ENCODE measurements at regions not wholly inside any gene's neighbourhood (a gene's known extent, or its start where the extent isn't known, plus 50 kb on each side); places are given as distances from the start of the nearest gene placed in this dataset.
"Not testable (repeated sequence)": the region's sequence is repeated elsewhere in the genome, so short reads cannot be mapped to it uniquely, and the experiment has no call there.

- DNase-seq (ENCODE audit: low read depth in 2 of 2), result no peak
Measured at GRCh38 chr14:87430810-87431209, 562.2 kb downstream of the GALC start.

GRCh38 chr14:87430214-87430613 lies 562.8 kb downstream of the GALC start:
- DNase-seq (ENCODE audit: low read depth in 2 of 2), result no peak

DNA sequence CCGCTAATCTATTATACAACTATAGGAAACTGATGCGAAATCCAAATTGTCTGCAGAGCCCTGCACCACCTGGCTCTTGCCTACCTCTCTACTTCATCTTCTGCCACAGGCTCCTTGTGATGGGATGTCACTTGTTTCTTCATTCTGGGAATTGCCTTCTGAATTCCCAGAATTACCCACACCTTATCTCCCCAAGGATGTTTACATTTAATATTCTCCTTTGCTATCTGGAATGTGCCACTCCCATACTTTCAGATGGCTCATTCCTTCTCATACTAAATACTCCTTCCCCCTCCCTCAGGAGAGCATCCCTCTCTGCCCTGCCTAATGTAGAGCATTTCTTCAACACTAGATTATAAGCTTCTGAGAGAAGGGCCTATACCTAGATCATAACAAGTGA lies 573.1 kb downstream of the GALC start:
- no peak for DNase-seq (ENCODE audit: low read depth in 2 of 2)

DNA sequence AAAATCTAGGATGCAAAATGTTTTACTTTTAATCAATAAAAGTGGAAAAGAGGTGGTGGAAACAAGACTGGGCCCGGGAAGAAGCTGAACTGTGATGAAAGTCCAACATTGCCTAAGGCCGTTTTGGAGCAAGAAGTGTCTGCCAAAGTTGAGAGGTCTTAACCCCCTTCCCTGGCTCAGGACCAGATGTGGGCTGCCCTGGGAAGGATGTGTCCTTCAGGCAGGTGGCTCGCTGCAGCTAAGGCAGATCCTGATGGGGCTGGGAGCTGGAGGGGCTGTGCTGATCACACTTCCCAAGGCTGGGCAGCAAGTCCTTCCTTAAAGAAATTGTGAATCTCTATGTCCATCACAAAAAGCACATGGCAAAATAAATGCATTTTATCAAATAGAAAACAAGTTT lies 581.6 kb downstream of the GALC start:
- DNase-seq (ENCODE audit: low read depth in 2 of 2), result no peak

DNA sequence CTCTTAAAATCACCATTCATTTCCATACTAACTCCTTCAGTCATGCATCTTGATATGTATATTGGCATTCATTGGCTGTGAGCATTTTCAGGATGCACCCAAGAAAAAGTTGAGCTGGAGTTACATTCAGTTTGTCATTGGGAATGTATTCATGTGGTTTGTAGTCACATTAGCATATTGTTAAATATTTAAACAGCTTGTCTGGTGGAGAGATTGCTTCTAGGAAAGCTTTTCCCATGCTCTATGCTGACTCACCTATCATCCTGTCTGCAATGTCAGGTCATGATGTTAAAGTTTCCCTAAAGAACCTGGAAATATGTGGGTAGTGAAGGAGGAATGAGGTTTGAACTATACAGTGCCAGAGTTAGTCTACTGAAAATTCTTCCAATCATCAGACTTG lies 583.6 kb downstream of the GALC start:
- DNase-seq (ENCODE audit: low read depth in 2 of 2), result no peak

DNA sequence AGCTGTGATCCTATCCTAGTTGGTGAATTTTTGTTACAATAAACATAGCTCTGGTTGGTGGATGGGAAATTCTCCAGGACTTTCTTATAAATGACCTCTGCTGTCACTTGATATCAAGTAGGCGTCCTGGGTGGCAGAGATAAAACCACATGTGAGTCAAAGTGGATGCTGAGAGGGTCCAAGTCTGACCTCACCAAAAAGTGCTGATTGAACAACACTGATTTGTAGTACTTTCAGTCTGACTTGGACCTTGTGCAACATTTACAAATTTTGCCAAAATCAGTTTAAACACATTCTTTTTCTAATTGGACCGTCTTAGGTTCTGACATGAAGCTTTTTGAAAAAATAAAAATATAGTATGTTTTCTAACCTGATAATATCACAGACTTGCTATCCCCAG lies 585.6 kb downstream of the GALC start:
- DNase-seq (ENCODE audit: low read depth in 2 of 2), result no peak

GRCh38 chr14:87405563-87405962 lies 587.4 kb downstream of the GALC start:
- no peak for DNase-seq (ENCODE audit: low read depth in 2 of 2)

DNA sequence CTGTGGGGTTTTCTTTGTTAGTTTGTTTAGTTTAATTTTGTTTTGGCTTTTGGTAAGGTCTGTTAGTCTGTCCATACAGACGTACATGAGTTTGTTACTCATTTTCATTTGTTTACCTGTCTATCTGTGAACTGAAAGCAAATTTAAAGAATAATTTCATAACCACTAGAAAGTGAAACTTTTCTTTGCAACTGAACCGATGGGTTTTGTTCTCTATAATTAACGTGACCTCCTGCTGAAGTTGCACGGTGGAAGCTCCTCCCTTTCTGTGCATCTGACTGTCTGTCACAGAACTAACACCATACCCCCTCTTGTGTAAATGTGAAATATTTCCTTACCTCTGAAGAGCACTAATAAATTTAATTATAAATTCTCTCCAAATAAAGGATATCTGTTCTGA lies 595.5 kb downstream of the GALC start:
- no peak for DNase-seq (ENCODE audit: low read depth in 2 of 2)

DNA sequence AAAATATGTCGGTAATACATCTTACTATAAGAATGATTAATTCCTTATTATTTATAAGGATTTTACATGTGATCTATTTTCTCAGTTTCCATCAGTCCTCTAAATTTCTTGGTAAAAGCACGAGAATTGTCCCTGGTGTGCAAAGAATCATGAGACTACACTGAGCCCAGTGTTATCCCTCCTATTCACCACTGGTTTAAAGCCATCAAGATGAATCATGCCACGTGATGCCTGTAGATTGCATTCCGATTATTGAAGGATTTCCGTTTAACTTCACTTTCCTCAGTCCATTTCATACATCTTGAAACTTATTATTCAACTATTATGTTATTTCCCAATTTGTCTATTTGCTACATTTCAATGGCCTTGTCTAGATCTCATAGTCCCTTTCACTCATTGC lies 601.9 kb downstream of the GALC start:
- no peak for DNase-seq (ENCODE audit: low read depth in 2 of 2)

- DNase-seq (ENCODE audit: low read depth in 2 of 2), result no peak
Measured at GRCh38 chr14:87388946-87389345, 604.0 kb downstream of the GALC start.

DNA sequence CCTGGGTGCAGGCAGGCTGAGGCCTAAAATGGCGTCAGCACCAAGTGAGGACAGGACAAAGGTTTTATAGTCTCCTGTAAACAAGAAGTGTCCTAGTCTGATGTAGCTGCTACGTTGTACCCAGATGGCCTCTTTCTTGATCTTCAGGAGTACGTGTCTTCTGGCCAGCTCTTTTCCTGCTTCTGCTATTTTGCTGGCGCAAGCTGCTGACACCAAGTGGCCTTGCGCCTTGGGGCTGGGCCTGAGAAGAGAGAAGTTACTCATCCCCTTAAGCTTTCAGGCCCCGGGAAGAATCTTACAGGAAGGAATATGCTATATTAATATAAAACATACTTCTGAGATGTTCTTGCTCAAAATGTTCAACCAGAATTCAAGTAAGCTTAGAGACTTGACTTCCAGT lies 605.2 kb downstream of the GALC start:
- no peak for DNase-seq (ENCODE audit: low read depth in 2 of 2)

DNA sequence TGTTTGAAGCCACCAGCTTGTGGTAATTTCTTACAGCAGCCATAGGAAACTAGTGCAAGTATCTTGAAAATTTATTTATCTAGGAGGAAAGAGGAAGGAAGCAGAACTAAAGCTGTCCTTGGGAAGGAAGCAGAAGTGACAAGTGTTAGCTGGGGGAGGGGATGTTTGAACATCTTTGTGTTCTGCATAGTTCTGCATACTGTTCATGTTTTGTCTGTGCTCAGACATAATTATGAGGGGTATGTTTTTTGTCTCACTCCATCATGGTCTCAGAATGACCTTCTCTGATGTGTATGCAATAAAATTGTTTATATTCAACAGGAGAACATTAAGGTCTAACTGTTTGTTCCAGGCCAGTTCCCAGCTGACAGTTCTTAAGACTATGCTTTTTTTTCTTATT lies 606.5 kb downstream of the GALC start:
- DNase-seq (ENCODE audit: low read depth in 2 of 2), result no peak

DNA sequence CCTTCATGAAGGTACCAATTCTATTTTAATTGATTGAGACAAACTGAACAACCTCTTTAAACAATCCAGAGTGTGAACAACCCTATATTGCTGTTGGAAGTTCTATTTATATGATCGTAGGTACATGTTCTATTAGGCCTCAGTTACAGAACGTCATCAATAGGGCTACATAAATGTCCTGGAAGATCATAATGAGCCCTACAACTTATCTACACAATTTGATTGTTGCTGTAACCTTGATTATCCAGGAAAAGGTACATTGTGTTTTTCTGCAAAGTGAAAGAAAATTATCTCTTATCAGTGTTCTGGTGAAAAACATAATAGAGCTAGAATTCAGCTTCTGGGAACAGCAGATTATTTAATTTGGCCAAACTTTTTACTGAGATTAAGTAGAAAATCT lies 612.9 kb downstream of the GALC start:
- DNase-seq (ENCODE audit: low read depth in 2 of 2), result no peak

GRCh38 chr14:87368751-87369150 lies 624.2 kb downstream of the GALC start:
- no peak for DNase-seq (ENCODE audit: low read depth in 2 of 2)

GRCh38 chr14:87360246-87360645 lies 632.7 kb downstream of the GALC start:
- not testable (repeated sequence) for DNase-seq (ENCODE audit: low read depth in 2 of 2)

DNA sequence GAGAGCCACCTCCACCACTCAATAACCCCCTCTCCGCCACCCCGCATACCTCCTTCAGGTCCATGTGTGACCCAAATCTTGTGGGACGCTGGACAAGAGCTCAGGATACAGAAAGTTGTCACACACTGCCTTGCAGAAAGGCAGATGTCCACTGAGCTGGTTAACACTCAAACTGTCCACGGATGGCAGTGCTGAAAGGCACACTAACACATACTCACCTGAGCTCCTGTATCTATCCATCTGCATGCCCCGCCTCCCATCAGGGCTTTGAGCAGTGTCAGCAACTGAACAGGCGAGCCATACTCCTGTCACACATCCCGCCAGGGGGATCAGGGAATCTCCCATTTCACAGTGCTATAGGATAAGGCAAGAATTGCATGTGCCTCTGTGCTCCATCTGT lies 642.0 kb downstream of the GALC start:
- no peak for DNase-seq (ENCODE audit: low read depth in 2 of 2)

DNA sequence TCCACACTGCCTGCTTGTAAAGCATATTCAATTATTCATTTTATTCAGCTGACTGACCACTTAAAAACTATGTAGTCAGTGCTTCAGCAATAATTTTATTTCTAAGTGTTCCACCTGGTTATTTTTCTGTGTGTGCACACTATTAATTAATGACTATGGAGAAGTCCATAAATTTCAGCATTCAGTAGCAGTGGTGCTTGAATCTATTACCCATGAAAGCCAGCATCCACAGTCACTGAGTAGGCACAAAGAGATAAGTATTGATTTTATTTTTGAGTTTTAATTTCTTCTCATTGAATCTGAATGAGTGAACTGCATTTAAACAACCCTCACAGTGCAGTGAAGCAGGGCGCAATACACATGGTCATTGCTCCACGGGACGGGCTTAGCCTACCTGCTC lies 643.1 kb downstream of the GALC start:
- DNase-seq (ENCODE audit: low read depth in 2 of 2), result no peak

GRCh38 chr14:87343652-87344051 lies 649.3 kb downstream of the GALC start:
- no peak for DNase-seq (ENCODE audit: low read depth in 2 of 2)

- DNase-seq (ENCODE audit: low read depth in 2 of 2), result no peak
Measured at GRCh38 chr14:87334997-87335685, 657.8 kb downstream of the GALC start.

- no peak for DNase-seq (ENCODE audit: low read depth in 2 of 2)
Measured at GRCh38 chr14:87331991-87332390, 661.0 kb downstream of the GALC start.

- DNase-seq (ENCODE audit: low read depth in 2 of 2), result no peak
Measured at GRCh38 chr14:87325741-87326140, 667.2 kb downstream of the GALC start.

- DNase-seq (ENCODE audit: low read depth in 2 of 2), result no peak
Measured at GRCh38 chr14:87323191-87323590, 669.8 kb downstream of the GALC start.

DNA sequence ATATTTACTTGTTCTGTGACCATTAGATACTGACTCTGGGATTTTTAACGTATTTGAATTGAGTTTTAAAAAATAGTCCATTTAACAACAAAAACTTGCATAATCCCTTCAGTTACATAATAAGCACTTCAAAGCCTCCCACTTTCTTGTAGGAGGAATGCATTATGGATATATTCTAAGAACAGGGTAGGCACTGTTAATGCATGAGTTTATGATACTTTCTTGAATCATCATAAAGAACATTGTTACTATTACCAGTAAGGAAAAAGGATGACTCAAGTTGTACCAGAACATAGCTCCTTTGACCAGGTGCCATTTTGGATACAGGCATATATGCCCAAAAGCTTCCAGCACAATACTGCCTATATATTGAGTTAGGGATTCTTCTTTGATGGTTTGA lies 671.4 kb downstream of the GALC start:
- DNase-seq (ENCODE audit: low read depth in 2 of 2), result no peak

DNA sequence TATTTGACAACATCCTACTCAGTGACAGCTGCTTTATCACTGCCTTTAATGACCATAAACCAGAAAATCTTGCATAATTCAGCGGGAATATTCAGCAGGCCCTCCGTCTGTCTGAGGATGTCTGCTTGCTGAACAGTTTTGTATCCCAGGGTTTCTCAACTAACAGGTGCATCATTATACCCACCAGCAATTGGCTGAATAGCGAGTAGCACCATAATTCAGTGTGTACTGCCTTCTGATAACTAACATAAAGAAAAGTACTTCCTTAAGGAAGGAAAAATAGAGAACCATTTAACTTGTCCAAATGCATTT lies 680.1 kb downstream of the GALC start:
- DNase-seq (ENCODE audit: low read depth in 2 of 2), result no peak

All from stimulated activated CD4-positive, alpha-beta T cell treated with anti-CD3 and anti-CD28 coated beads, Interleukin-4, amount 100 ng/mL, for 48 hours (primary cell).